GM19023 (cell line): ENCODE measurements at regions not wholly inside any gene's neighbourhood (a gene's known extent, or its start where the extent isn't known, plus 50 kb on each side); places are given as distances from the start of the nearest gene placed in this dataset.
"Not testable (repeated sequence)": the region's sequence is repeated elsewhere in the genome, so short reads cannot be mapped to it uniquely, and the experiment has no call there.

Experiments
- ATAC-seq: cut with Tn5 transposase; IDR thresholded peaks from one replicate; pipeline ENCODE4 v1.9.1; 2021; ENCODE audit warnings: mild to moderate bottlenecking, moderate library complexity; ENCODE audit not compliant: unreplicated experiment

DNA sequence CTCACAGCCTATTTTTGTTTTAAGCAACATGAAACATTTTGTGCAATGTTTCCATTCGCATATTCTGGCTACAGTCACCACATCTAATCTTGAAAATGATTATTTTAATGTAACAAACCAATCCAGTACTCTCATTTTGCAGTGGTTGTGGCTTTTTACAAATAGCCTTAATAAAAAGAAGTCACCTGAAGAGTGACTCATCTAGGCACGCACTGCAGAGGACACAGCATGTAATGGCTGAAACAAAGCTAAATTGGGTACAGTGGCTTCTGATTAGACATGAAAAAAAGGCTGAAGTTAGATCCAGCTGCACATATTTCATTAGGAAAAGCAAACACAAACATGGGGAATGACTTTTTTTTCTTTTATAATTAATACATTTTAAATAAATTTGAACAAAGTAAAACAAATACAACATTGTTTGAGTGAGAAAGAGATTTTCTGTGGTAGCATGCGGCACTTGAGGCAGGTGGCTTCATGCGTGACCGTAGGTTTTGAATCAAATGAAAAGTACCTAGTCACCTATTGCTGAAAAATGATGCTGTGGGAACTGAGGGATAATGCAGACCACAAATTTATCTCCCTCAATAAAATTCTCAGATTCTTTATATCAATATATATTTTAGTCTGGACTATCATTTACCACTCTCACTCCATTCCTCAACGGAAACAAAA lies 240.8 kb upstream of the DDX53 start:
- ATAC-seq, result peak; percentile 50

DNA sequence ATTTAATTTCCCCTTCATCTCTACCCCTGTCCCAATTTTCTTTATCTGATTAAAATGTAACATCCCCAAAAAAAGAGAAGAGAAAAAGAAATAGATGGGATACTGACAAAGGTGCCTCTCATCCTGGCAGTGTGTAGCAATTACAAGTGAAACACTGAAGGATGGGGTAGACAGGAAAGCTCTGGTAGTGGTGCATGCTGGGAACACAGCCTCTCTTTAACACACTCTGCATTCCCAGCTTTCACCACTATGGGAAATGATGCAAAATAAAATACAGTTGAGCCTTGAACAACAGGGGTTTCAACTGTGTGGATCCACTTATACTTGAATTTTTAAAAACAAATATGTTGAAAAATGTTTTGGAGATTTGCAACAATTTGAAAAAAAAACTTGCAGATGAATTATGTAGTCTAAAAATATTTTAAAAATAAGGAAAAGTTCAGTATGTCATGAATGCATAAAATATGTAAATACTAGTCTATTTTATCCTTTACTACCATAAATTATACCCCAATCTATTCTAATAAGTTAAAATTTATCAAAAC lies 239.2 kb upstream of the DDX53 start:
- ATAC-seq, result no peak

DNA sequence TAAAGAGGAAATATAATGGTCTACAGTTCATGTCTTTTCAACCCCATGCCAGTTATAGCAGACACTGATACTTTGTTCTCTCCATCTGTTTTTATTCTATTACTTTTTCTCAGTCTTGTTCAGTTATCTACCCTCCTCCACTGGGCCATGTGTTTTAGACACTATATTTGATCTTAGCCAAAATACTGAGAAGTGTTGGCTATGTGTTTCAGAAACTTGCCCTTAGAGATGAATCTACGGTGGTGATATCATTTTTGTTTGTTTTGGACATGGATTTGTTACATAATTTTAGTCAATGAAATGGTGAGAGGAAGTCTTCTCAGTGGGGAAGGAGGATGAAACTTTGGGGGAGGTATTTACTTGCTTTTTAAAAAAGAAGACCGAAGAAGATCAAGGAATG lies 211.5 kb upstream of the DDX53 start:
- ATAC-seq, result no peak

DNA sequence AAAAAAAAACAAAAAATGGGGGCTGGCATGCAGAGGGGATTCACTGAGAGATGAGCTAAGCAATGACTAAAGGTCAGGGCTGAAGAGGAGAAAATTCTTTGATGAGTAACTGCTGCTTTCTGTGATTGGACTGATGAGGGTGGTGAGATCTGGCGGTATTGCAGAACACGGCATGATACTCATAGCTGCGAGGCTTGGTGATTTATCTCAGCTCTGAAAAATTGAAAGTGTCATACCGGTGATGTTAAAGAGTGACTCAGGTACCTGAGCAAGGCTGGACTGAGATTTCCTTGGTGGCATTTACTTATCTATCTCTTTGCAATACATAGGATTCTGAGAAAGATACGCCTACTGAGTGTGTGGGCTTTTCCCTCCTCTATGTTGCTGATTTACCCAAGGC lies 204.1 kb upstream of the DDX53 start:
- ATAC-seq, result no peak

DNA sequence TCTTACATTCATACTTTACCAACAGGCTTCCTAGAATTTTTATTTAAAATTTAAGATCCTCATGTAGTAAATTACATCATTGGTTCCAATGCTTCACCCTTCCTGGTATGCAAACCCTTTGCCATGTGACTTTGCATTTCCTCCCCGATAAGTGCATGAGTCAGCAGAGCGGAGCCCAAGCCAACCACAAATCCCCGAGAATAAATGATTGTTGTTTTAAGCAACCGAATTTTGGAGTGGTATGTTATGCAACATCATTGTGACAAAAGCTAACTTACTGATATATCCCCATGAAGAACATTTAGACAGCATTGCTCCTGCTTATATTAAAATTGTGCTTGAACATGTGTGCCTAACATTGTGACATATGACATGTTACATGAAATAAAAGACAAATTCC lies 199.4 kb upstream of the DDX53 start:
- ATAC-seq, result no peak

GRCh38 chrX:22800806-22801205 lies 199.0 kb upstream of the DDX53 start:
- ATAC-seq, result no peak

DNA sequence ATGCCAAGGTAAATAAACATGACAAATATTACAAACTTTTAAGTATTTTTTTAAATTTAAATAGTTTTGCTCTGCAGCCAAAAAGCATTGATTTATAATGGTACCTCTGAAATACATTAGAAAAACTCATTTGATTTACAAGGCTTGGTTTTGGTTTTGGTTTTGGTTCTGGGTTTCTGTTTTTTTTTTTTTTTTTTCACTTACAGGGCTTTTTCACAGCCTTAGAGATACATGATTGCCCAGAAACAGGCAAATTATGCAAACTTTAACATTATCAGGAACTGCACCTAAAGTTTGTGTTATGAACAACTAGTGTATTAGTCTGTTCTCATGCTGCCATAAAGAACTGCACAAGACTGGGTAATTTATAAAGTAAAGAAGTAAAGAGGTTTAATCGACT lies 196.4 kb upstream of the DDX53 start:
- no peak for ATAC-seq

DNA sequence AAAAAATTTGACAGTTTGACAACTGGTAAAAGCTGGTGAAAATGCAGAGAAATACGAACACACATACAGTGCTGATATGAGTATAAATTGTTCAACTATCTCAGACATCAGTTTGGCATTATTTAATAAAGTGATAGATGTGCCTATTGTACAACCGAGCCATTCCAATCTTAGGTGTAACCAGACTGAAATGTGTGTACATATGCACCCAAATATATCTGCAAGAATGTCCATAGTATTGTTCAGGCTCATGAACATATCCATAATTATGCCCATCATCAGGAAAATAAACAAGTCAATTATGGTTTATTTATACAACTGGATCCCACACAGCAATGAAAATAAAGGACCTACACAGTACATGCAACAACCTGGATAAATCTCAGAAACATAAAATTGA lies 188.9 kb upstream of the DDX53 start:
- no peak for ATAC-seq

DNA sequence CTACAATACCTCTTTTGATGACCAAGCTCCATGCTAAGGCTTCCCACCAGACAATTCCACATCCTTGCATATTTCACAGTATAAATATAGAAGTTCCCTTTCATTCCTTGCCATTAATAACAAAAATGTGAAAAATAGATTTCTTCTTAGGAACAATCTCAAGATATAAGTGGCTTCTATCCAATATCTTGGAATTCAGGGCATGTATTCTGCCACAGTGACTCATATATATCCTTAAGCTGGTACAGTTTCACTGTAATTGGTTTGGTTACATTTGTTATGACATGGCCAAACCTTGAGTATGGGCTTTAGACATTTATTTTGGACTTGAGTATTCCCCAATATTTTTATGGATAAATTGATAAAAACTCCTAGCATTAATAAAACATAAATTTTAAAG lies 181.7 kb upstream of the DDX53 start:
- ATAC-seq, result no peak

DNA sequence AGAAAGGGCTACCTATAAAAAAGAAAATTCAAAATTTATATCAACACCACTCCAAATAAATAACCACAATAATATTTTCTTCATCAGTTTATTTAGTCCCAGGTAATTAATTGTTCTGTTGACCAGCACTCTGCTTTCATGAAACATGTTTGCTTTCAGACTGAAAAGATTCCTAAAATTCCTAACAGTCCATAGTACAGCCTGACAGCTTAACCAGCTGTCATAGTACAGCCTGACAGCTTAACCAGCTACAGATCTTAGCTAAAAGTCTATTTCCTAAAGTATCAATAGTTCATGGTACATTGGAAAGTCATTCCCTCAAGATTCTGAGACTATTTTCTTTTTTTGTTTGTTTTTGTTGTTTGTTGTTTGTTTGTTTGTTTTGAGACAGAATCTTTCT lies 144.1 kb upstream of the DDX53 start:
- no peak for ATAC-seq

DNA sequence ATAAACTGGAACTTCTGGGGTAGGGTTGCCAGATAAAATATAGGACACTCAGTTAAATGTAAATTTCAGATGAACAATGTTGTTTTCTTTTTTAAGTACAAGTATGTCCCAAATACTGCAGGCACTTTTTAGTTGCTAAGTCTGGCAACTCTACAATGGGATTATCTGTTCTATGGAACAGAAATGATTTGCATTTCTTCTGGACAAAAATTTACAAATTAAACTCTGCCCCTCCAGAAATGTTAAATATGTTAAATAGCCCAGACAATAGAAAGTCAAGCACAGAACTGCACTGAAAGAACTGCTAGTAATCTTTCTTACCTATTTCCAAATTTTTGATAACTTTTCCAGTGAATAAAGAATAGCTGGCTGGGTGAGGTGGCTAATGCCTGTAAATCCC lies 140.1 kb upstream of the DDX53 start:
- no peak for ATAC-seq

GRCh38 chrX:22866801-22867200 lies 133.0 kb upstream of the DDX53 start:
- not testable (repeated sequence) for ATAC-seq

- no peak for ATAC-seq
Observed at GRCh38 chrX:22882543-22882942, 117.2 kb upstream of the DDX53 start.

DNA sequence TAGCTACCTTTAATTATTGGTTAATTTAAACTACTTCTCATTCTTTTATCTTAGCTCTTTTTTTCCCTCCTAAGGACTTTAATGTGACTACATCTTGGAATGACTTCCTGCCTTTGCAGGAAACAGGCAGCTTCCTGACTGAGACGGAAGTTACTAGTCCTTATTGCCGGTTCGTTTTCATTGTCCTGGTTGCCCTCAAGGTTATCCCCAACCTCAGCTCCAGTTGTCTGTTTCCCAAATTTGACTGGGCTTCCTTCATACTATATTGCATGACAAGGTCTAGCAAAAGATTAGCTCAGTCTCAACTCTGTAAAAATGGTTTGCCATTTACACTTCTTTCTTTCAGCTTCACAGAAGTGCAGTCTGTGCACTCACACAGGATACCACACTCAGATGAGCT lies 109.9 kb upstream of the DDX53 start:
- ATAC-seq, result no peak

DNA sequence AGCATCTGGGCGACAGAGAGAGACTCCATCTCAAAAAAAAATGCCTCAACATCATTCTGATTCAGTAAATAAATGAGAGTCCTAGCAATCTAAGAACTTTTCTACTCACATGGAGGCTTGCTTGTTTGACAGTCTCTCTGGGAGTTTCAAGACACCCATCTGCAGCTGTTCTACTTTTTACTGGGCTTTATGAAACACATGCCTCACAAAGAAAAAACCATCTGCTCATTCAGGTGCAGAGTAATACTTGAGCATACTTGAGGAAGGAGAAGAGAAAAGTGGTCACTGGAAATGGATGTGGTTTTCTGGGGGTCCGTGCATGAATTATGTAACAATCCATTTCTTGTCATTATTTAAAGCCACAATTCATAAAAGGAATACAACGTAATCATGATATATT lies 87.1 kb upstream of the DDX53 start:
- no peak for ATAC-seq

- no peak for ATAC-seq
Observed at GRCh38 chrX:22922961-22923360, 76.8 kb upstream of the DDX53 start.

DNA sequence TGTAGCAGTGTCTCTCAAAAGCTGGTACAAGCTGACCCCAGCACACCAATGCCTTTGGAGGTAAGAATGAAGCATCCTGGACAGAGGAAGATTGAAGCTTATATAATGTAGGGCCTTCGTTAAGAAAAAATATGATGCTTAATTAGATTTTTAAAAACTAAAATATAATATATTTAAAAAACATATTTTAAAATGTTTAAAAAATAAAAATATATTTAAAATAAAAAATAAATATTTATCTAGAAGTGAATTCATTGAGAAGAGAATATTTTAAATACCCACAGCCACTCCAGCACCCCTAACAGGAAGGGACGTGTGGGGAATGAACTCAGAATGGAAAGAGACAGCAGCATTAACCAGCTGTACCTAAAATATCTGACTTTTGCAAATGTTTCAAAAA lies 65.1 kb upstream of the DDX53 start:
- ATAC-seq, result no peak

- no peak for ATAC-seq
Observed at GRCh38 chrX:22944945-22945344, 54.8 kb upstream of the DDX53 start.
